Neutrophil (primary cell): ENCODE measurements at regions not wholly inside any gene's neighbourhood (a gene's known extent, or its start where the extent isn't known, plus 50 kb on each side); places are given as distances from the start of the nearest gene placed in this dataset.

Experiments
- H3K27ac ChIP-seq: fragments of 200-600 bp; sonication (generic); 2 replicates; pipeline ENCODE4 v1.5.1; 2016; ENCODE audit warnings: mild to moderate bottlenecking, moderate library complexity
- H3K27me3 ChIP-seq: fragments of 200-600 bp; sonication (generic); 2 replicates; pipeline ENCODE4 v1.6.0; 2016; ENCODE audit warnings: mild to moderate bottlenecking
- H3K36me3 ChIP-seq: fragments of 200-600 bp; sonication (generic); 2 replicates; pipeline ENCODE4 v1.5.1; 2017
- H3K4me1 ChIP-seq, 2 experiments: fragments of 200-600 bp in 1 of 2; sonication (generic) in 1 of 2; 1 replicate in 1 of 2; 2 replicates in 1 of 2; pipeline versions ENCODE4 v1.5.1 to v1.6.1; 2013 to 2016; ENCODE audit warnings: low read depth in 1 of 2, low read length in 1 of 2, mild to moderate bottlenecking in 1 of 2, moderate library complexity in 1 of 2; ENCODE audit not compliant: control insufficient read depth in 1 of 2, insufficient read depth in 1 of 2
- H3K4me3 ChIP-seq, 2 experiments: fragments of 200-600 bp in 1 of 2; sonication (generic) in 1 of 2; 1 replicate in 1 of 2; 2 replicates in 1 of 2; pipeline ENCODE4 v1.5.1; 2013 to 2016; ENCODE audit warnings: low read depth in 1 of 2, low read length in 1 of 2, mild to moderate bottlenecking in 1 of 2, moderate library complexity in 1 of 2
- H3K9me3 ChIP-seq: fragments of 200-600 bp; sonication (generic); 2 replicates; pipeline ENCODE4 v1.5.1; 2016
- CTCF ChIP-seq: fragments of 200-600 bp; sonication (generic); IDR thresholded peaks from 2 replicates; pipeline ENCODE4 v1.5.1; 2016; ENCODE audit warnings: antibody characterized with exemption

DNA sequence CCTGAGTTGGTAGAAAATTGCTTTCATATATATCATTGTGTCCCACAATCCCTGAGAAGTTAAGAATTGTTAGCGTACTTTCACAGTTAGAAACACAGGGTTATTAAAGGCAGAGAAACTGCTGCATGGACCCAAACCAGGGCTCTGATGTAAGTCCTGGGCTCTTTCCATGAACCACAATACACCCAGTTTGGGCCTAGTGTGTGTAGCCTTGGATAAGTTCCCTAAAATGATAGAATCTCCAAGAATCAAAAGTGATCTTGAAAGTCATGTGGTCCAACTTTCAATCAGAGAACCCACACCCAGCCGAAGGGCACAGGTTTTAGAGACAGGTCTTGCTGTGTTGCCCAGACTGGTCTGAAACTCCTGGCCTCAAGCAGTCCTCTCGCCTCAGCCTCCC, 257.8 kb upstream of the KLF3 start:
- Histone ChIP-seq H3K4me3 (no peak overlapping the region), H3K27me3 (no peaks in the 10 kb centered on the region), H3K9me3 (no peaks in the 10 kb centered on the region), H3K27ac (no peak overlapping the region), H3K4me1 (no peaks in the 10 kb centered on the region), H3K36me3 (no peaks in the 10 kb centered on the region)
- no peak for TF ChIP-seq CTCF

DNA sequence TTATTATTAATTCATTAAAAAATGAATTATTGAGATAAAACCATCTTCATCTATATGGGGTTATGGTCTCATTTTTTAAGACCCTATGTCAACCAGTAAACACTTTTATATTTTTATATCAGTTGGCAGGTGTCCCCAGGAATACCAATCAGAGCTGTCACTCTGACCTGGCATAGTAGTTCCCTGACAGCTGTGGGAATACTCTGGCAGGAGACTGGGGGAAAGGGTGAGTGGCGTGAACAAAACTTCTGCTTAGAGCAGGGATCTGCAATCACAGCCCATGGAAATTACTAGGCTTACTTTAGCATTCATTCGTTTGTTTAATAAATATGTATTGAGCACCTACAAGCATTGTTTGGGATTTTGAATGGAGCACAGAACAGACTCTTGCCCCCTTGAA, 254.1 kb upstream of the KLF3 start:
- Histone ChIP-seq H3K27ac (no peak overlapping the region), H3K4me3 (no peak overlapping the region), H3K27me3 (no peaks in the 10 kb centered on the region), H3K9me3 (no peaks in the 10 kb centered on the region), H3K36me3 (no peaks in the 10 kb centered on the region), H3K4me1 (no peaks in the 10 kb centered on the region)
- no peak for TF ChIP-seq CTCF

DNA sequence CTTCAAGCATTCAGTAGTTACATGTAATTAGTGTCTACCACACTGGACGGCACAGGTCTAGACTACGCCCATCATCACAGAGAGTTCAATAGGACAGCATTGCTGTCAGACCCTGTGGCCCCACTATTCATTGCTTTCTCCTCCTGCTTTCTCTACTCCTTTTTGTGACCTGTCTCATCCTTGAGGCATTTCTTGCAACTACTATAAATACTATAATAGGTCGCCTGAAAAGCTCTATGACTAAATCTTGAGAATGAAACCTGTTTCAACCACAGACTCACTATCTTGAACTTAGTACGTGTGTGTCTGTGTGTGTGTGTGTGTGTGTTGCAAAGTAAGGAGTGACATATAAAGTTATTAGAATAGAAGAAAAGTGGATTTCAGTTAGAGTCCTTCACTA, 252.9 kb upstream of the KLF3 start:
- no peaks in the 10 kb centered on the region for H3K36me3 ChIP-seq
- TF ChIP-seq CTCF: no peak
- H3K4me1 ChIP-seq: no peaks in the 10 kb centered on the region
- H3K27me3 ChIP-seq: no peaks in the 10 kb centered on the region
- no peak overlapping the region for H3K4me3 ChIP-seq
- H3K27ac ChIP-seq: no peak overlapping the region
- H3K9me3 ChIP-seq: no peaks in the 10 kb centered on the region

DNA sequence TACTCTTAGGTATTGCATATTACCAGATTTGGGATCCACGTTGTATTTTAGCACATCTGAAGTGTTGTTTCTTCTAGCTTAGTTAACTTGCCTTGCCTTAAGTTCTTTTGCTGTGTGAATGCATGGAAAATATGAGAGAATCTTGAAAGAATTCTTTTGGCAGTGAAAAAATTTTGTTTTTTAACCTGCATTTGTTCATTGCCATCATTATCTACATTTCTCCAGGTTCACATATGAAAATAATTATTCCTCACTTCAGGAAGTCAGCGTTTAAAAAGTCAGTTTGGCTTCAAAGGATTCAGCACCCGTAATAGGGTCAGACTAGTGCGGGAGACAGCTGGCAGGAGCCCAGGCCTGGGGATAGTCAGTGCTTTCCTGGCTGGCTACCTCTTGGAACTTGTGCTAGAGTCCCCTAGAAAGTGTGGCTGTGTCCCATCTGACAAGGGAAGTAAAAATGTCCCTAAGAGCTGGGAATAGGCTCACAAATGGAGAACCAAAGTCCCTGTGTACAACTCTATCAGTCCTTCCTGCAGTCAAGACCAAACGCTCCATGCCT, 251.9 kb upstream of the KLF3 start:
- no peak for TF ChIP-seq CTCF
- Histone ChIP-seq H3K4me1 (no peaks in the 10 kb centered on the region), H3K9me3 (no peaks in the 10 kb centered on the region), H3K27me3 (no peaks in the 10 kb centered on the region), H3K4me3 (no peak overlapping the region), H3K36me3 (no peaks in the 10 kb centered on the region), H3K27ac (no peak overlapping the region)

DNA sequence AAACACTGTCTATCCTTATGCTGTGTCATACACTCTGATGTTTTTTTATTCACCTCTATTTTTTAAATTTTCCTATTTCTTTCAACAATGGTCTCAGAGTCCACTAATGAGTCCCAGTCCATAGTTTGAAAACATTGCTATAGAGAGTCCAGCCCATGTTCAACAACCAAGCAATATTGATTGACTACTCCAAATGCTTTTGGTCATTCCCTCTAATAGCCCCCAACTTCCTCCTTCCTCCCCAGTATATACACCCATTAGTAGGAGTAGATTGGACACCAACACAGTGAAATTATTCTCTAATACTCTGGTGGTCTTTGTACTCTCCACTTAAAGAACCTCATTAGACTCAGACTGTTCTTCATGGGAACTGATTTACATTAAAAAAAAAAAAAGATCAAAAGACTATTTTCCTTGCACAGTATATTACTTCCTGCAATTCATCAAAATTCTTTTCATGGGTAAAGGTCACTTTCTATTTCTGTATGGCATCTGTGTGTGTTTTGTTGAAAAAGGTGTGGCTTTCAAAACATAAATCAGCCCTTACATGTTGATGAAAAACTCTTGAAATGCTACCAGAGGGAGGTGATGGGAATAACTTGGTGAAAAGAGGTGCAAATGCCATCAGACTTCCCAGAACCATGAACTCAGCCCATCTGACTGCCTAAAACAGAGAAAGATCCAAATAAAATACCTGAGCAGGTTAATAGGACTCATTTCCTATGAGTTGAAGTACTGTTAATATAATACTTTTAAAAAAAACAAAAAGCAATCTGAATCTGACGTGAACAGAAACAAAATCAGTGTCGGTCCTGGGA, 250.3 kb upstream of the KLF3 start:
- Histone ChIP-seq H3K27me3 (no peaks in the 10 kb centered on the region), H3K4me1 (no peaks in the 10 kb centered on the region), H3K4me3 (no peak overlapping the region), H3K27ac (no peak overlapping the region), H3K36me3 (no peaks in the 10 kb centered on the region), H3K9me3 (no peaks in the 10 kb centered on the region)
- no peak for TF ChIP-seq CTCF
